Heart right ventricle (tissue), 16 donors: ENCODE measurements at regions not wholly inside any gene's neighbourhood (a gene's known extent, or its start where the extent isn't known, plus 50 kb on each side); places are given as distances from the start of the nearest gene placed in this dataset.

ENCODE experiments used
- ATAC-seq, 8 donors: fragments of 200-7000 bp; cut with Tn5 transposase; one replicate each; pipeline ENCODE4 v1.9.1; 2020; ENCODE audit warnings: mild to moderate bottlenecking in 8 of 8, moderate library complexity in 8 of 8, moderate number of reproducible peaks in 1 of 8
- DNase-seq, 2 donors: peaks; one replicate each; pipeline ENCODE4 v3.0.0-alpha.2; 2020
- H3K27ac ChIP-seq, 10 donors: fragments of 200-600 bp; sonication (generic) in 2 of 10; one replicate each; pipeline versions ENCODE4 v1.5.0 to v1.8.0; 2020 to 2022; ENCODE audit warnings: mild to moderate bottlenecking in 3 of 10
- H3K27me3 ChIP-seq, 7 donors: fragments of 200-600 bp; one replicate each; pipeline ENCODE4 v1.8.0; 2021 to 2022; ENCODE audit warnings: mild to moderate bottlenecking in 2 of 7
- H3K36me3 ChIP-seq, 9 donors: fragments of 200-600 bp; sonication (generic) in 1 of 9; one replicate each; pipeline versions ENCODE4 v1.5.0 to v1.8.0; 2020 to 2022; ENCODE audit warnings: mild to moderate bottlenecking in 2 of 9
- H3K4me1 ChIP-seq, 9 donors: fragments of 200-600 bp; sonication (generic) in 1 of 9; one replicate each; pipeline versions ENCODE4 v1.5.0 to v1.8.0; 2020 to 2022; ENCODE audit warnings: mild to moderate bottlenecking in 4 of 9
- H3K4me3 ChIP-seq, 10 donors: fragments of 200-600 bp; sonication (generic) in 2 of 10; one replicate each; pipeline versions ENCODE4 v1.5.0 to v1.8.0; 2020 to 2022; ENCODE audit warnings: mild to moderate bottlenecking in 7 of 10, moderate library complexity in 2 of 10
- H3K9me3 ChIP-seq, 11 donors: fragments of 200-600 bp in 10 of 11; sonication (generic) in 2 of 11; one replicate each; pipeline versions ENCODE4 v1.5.0 to v1.8.0; 2013 to 2022; ENCODE audit warnings: mild to moderate bottlenecking in 2 of 11, control low read depth in 1 of 11, moderate library complexity in 1 of 11
- WGBS, 2 donors: extraction: QIAGEN DNeasy Blood & Tissue Kit; methylation state at CpG; one replicate each; pipeline ENCODE4 v1.1.7; 2013; ENCODE audit warnings: inconsistent platforms in 1 of 2; 5-methylcytosine and 5-hydroxymethylcytosine counted together
- intact Hi-C, 10 donors: fragments of 100-400 bp; cut with DNase I; formaldehyde crosslinking; loops; one replicate each; pipeline versions ENCODE4 v1.11.1 to v1.14.2; 2022
- TF ChIP-seq, protein P1 (sequence below), 9 donors: fragments of 200-600 bp; sonication (generic) in 2 of 9; IDR thresholded peaks; one replicate each; pipeline versions ENCODE4 v1.5.0 to v1.8.0; 2021 to 2022; ENCODE audit warnings: antibody characterized with exemption in 9 of 9, mild to moderate bottlenecking in 5 of 9, moderate library complexity in 1 of 9
- donor health status: Arrhythmogenic right ventricular cardiomyopathy.
- donor health status: ischemic (EF 13 %, LVEDD 7.1; RV severe dilation, severe dysfunction).
- donor health status: healthy with polysubstance abuse.
- donor health status: DM: no; HTN: yes; CAD: no.
- donor health status: DM: no; HTN: no; CAD: no.
- donor health status: ischemic (EF 25% LVEDD 6.9; RV normal size, moderate dysfunction).
- donor health status: ischemic (EF 25% LVEDD 5.7; RV mildly dilated, moderate dysfunction).
- donor health status: healthy.
- donor health status: DM: yes; HTN: yes; CAD: no.
- donor health status: Ischemic cardiomyopathy.
- donor health status: ischemic (EF 35%, LVEDD 5.7; RV mildly dilated, moderate dysfunction).
- donor health status: nonischemic (EF 11% LVEDD 7.7; RV severe dilation, severe dysfunction).
- donor health status: DM: yes; HTN: yes; CAD: no.
- donor health status: PGD.
- donor health status: ischemic (EF 29% LVEDD 5.4; RV normal size, mild dysfunction).
- donor health status: nonischemic (EF 23%, LVEDD 6.1; RV moderate dilation, normal function).

GRCh38 chr6:16842676-16843075 is 81.4 kb upstream of the ATXN1 start:
- TF ChIP-seq, protein P1, sequence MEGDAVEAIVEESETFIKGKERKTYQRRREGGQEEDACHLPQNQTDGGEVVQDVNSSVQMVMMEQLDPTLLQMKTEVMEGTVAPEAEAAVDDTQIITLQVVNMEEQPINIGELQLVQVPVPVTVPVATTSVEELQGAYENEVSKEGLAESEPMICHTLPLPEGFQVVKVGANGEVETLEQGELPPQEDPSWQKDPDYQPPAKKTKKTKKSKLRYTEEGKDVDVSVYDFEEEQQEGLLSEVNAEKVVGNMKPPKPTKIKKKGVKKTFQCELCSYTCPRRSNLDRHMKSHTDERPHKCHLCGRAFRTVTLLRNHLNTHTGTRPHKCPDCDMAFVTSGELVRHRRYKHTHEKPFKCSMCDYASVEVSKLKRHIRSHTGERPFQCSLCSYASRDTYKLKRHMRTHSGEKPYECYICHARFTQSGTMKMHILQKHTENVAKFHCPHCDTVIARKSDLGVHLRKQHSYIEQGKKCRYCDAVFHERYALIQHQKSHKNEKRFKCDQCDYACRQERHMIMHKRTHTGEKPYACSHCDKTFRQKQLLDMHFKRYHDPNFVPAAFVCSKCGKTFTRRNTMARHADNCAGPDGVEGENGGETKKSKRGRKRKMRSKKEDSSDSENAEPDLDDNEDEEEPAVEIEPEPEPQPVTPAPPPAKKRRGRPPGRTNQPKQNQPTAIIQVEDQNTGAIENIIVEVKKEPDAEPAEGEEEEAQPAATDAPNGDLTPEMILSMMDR (IDR thresholded peaks at IDR 0.05): no peak
- intact Hi-C loops: no loop called here
- ATAC-seq (no peak), DNase-seq (no peak)
- Histone ChIP-seq H3K4me1 (peaks cover 0 to 9% (median 0%) of the 10 kb centered on the region in 9 donors), H3K27me3 (no peaks in the 10 kb centered on the region), H3K36me3 (no peaks in the 10 kb centered on the region), H3K9me3 (no peaks in the 10 kb centered on the region), H3K27ac (no peak overlapping the region), H3K4me3 (no peak overlapping the region)
- 96 to 97% methylated on average over 4 of the region's 4 CpGs for WGBS, 2 donors

- Histone ChIP-seq H3K27ac (no peak overlapping the region), H3K4me1 (peaks cover 0 to 18% (median 7%) of the 10 kb centered on the region in 9 donors), H3K4me3 (no peak overlapping the region), H3K36me3 (no peaks in the 10 kb centered on the region), H3K27me3 (no peaks in the 10 kb centered on the region), H3K9me3 (no peaks in the 10 kb centered on the region)
- intact Hi-C loops: no loop called here
- ATAC-seq (no peak), DNase-seq (no peak)
- 85 to 93% methylated on average over 7 of the region's 7 CpGs for WGBS, 2 donors
- TF ChIP-seq, protein P1 (IDR thresholded peaks at IDR 0.05): no peak
These were observed 80.0 kb upstream of the ATXN1 start for GRCh38 chr6:16841241-16841640.

- Histone ChIP-seq H3K27me3 (no peaks in the 10 kb centered on the region), H3K27ac (no peak overlapping the region), H3K4me3 (no peak overlapping the region), H3K9me3 (no peaks in the 10 kb centered on the region), H3K36me3 (no peaks in the 10 kb centered on the region), H3K4me1 (peaks cover 0 to 23% (median 12%) of the 10 kb centered on the region in 9 donors)
- intact Hi-C loops: no loop called here
- DNase-seq (no peak), ATAC-seq (no peak)
- TF ChIP-seq, protein P1 (IDR thresholded peaks at IDR 0.05): no peak
- 47 to 56% methylated on average over 2 of the region's 2 CpGs for WGBS, 2 donors
These were observed 79.5 kb upstream of the ATXN1 start for GRCh38 chr6:16840725-16841124.

DNA sequence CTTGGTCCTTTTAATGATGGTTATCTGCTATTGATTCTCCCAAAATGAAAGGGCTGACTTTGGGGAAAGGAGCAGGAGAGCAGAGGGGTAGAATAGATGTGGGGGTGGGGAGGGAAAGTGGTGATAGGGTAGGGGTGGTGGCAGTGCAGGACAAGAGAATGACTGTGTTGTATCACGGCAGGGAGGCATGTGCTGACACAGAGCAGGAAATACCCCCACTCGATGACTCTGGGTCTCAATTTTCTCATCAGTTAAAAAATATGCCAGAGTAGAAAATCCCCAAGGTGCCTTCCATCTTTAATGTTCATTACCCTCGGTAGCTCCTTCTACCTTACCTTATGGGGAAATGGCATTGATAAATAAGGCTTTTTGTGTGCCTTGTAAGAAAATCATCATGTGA is 79.0 kb upstream of the ATXN1 start:
- H3K27me3 ChIP-seq: no peaks in the 10 kb centered on the region
- H3K27ac ChIP-seq: no peak overlapping the region
- H3K36me3 ChIP-seq: no peaks in the 10 kb centered on the region
- TF ChIP-seq, protein P1 (IDR thresholded peaks at IDR 0.05): no peak
- H3K4me1 ChIP-seq: peaks cover 0 to 25% (median 12%) of the 10 kb centered on the region in 9 donors
- no peak overlapping the region for H3K4me3 ChIP-seq
- no peak for ATAC-seq
- no peaks in the 10 kb centered on the region for H3K9me3 ChIP-seq
- WGBS, 2 donors: 27 to 40% methylated on average over 3 of the region's 3 CpGs
- DNase-seq: no peak
- intact Hi-C loops: no loop called here
